HG03354 (cell line): ENCODE measurements at regions not wholly inside any gene's neighbourhood (a gene's known extent, or its start where the extent isn't known, plus 50 kb on each side); places are given as distances from the start of the nearest gene placed in this dataset.
"Not testable (repeated sequence)": the region's sequence is repeated elsewhere in the genome, so short reads cannot be mapped to it uniquely, and the experiment has no call there.

Source experiments
- ATAC-seq: cut with Tn5 transposase; IDR thresholded peaks from one replicate; pipeline ENCODE4 v1.9.1; 2021; ENCODE audit warnings: mild to moderate bottlenecking; ENCODE audit not compliant: unreplicated experiment, poor library complexity, severe bottlenecking

GRCh38 chr1:157371826-157372225 is 180.5 kb downstream of the FCRL5 start:
- no peak for ATAC-seq

GRCh38 chr1:157371221-157371620 is 181.1 kb downstream of the FCRL5 start:
- no peak for ATAC-seq

GRCh38 chr1:157370698-157371097 is 181.6 kb downstream of the FCRL5 start:
- ATAC-seq = no peak

DNA sequence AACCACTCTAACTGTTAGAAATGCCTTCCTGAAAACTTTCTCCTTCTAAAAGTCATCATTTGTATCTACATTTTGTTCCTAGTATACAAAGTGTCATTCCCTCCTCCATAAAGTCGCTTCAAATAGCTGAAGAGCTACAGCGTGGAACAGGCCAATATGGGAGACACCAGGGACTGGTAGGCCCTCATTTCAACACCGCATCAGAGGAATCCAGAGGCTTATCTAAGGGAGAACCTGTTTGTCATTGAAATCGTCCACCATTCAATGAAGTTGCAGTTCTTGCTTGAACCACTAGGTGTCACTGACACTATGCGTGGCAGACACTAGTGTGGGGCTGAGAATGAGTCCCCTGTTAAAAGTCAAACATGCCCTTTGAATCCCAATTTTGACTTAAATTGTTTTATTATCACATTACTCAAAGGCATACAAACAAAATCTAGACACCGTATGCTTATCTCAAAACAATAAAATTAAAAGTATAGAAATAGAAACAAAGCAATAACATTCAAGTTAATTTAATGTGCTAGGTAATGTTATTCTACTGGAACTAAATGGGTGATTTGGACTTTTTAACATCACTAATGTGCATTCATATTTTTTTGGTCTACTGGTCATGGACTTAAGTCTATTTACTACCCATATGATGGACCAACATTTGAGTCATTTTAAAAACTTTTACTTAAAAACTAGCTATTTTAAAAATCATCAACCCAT is 182.3 kb downstream of the FCRL5 start:
- ATAC-seq = no peak

- ATAC-seq = not testable (repeated sequence)
Observed at GRCh38 chr1:157368941-157369340, 183.4 kb downstream of the FCRL5 start.

GRCh38 chr1:157368363-157368762 is 184.0 kb downstream of the FCRL5 start:
- ATAC-seq = no peak

DNA sequence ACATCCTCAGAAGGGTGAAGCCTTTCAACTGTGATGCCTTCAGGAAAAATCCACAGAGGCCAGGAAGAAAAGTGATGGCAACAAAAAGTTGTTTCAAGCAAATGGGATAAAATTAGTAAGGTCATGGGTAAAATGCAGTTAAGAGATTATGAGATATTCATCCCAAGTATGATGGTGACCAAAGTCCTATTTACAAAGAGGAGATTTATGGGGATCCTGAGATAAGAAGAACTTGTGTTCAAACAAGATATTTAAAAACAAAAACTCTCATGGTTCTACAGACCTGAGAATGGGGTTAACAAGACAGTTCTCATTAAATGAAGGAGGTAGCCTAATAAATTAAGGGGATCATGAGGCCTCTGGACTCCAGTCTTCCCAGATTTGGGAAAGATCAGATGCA is 184.4 kb downstream of the FCRL5 start:
- no peak for ATAC-seq

- ATAC-seq = no peak
Observed at GRCh38 chr1:157367091-157367739, 185.1 kb downstream of the FCRL5 start.

GRCh38 chr1:157364612-157365011 is 187.7 kb downstream of the FCRL5 start:
- ATAC-seq = no peak

- peak; percentile 68 for ATAC-seq
Observed at GRCh38 chr1:157363660-157364140, 188.6 kb downstream of the FCRL5 start.

GRCh38 chr1:157360023-157360390 is 192.3 kb downstream of the FCRL5 start:
- ATAC-seq = no peak

- ATAC-seq = no peak
Observed at GRCh38 chr1:157359314-157360022, 192.8 kb downstream of the FCRL5 start.

- no peak for ATAC-seq
Observed at GRCh38 chr1:157357111-157357510, 195.2 kb downstream of the FCRL5 start.

- ATAC-seq = no peak
Observed at GRCh38 chr1:157356601-157357000, 195.7 kb downstream of the FCRL5 start.

GRCh38 chr1:157353546-157353945 is 198.8 kb downstream of the FCRL5 start:
- no peak for ATAC-seq

- no peak for ATAC-seq
Observed at GRCh38 chr1:157352817-157353408, 199.4 kb downstream of the FCRL5 start.

GRCh38 chr1:157352216-157352615 is 200.1 kb downstream of the FCRL5 start:
- ATAC-seq = no peak

- not testable (repeated sequence) for ATAC-seq
Observed at GRCh38 chr1:157351800-157352199, 200.5 kb downstream of the FCRL5 start.

DNA sequence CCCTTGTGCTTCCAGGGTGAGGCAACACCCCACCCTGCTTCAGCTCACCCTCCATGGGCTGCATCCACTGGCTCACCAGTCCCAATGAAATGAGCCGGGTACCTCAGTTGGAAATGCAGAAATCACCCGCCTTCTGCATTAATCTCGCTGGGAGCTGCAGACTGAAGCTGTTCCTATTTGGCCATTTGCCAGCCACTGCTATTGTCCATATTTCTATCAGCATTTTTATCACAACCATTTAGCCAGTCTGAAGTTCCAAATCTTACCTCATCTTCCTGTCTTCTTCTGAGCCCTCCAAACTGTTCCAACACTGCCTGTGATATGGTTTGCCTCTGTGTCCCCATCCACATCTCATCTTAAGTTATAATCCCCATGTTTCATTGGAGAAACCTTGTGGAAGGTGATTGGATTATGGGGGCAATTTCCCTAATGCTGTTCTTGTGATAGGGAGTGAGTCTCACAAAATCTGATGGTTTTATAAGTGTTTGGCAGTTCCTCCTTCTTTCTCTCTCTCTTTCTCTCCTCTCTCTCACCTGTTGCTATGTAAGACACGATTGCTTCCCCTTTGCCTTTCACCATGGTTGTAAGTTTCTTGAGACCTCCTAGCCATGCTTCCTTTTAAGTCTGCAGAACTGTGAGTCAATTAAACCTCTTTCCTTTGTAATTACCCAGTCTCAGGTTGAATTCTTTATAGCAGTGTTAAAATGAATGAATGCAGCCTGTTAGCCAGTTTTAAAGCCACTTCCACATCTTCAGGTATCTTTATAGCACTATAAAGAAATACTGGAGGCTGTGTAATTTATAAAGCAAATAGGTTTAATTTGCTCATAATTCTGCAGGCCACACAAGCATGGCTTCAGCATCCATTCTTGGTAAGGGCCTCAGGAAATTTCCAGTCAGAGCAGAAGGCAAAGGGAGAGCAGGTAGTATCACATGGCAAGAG is 203.5 kb downstream of the FCRL5 start:
- no peak for ATAC-seq
